HG02623 (cell line): ENCODE measurements at regions not wholly inside any gene's neighbourhood (a gene's known extent, or its start where the extent isn't known, plus 50 kb on each side); places are given as distances from the start of the nearest gene placed in this dataset.

Experiments
- ATAC-seq: cut with Tn5 transposase; IDR thresholded peaks from one replicate; pipeline ENCODE4 v1.9.1; 2021; ENCODE audit warnings: moderate library complexity; ENCODE audit not compliant: unreplicated experiment

DNA sequence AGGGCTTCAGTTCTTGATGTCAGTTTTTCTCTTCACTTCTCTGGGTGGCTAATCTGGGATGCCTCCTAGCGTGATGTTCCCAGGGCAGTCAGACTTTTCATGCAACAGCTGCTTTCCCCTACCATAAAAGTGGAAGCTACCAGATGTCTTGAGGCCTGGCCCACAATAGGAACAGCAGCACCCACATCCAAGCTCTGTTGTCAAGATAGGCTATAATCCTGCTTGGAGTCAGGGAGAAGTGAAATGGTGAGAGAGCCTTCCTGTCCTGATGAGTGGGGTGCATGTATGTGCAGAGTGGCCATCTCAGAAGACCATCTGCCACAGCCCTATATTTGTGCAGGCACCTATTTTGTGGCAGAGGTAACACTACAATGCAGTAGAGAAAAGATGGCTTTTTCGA lies 108.0 kb downstream of the HTR5A start:
- no peak for ATAC-seq

- no peak for ATAC-seq
Observed at GRCh38 chr7:155181768-155182167, 111.6 kb downstream of the HTR5A start.

DNA sequence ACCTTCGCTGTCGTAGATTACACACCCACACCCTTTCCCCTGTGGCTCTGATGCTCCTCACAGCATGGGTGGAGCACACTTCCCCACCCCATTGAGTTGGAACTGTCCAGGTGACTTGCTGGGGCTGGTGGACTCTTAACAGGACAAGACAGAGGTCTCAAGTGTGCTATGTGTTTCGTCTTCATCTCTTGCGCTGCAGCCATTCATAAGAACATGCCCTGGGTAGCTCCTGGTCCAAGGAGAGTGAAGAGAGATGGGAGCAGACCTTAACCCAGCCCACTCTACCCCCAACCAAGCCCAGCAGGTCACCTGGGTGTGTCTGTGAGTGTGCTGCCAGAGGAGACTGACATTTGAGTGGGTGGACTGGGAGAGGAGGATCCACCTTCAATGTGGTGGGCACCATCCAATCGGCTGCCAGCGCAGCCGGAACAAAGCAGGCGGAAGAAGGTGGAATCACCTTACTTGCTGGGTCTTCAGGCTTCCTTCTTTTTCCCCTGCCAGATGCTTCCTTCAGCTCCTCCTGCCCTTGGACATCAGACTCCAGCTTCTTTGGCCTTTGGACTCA lies 112.4 kb downstream of the HTR5A start:
- no peak for ATAC-seq

DNA sequence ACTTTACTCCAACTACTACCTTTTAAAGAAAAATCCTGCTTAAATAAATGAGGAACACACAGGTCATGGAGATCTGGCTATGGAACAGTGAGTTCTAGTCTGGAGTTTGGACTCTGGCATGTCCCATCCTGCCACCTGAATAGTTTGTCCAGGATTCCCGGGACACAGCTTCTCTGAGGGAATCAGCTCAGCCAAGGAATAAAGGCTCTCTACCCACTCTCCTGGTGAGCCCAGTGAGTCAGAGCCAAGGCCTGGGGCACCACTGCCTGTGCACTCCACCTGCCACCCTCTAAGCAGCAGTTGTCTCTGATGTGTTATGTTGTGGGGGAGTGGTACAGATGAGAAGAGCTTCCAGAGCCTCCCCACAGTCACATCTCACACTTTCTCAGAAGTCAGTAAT lies 113.5 kb downstream of the HTR5A start:
- no peak for ATAC-seq

DNA sequence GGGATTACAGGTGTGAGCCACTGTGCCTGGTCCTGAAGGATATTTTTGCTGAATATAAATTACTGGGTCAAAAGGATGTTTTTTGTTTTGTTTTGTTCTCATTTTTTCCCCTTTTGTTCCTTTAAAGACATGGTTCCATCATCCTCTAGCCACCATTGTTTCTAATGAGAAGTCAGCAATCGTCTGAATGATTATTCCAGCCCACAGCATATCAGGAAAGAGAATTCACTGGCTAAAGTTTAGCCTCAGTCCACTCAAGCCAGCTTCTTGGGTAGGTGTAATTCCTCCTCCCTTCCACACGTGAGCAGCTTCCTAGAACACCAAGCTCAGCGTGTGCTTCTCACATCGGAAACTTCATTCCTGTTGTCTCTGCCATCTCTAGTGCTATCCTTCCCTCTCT lies 112.8 kb upstream of the INSIG1 start:
- ATAC-seq: no peak

GRCh38 chr7:155187061-155187785 lies 110.5 kb upstream of the INSIG1 start:
- no peak for ATAC-seq

DNA sequence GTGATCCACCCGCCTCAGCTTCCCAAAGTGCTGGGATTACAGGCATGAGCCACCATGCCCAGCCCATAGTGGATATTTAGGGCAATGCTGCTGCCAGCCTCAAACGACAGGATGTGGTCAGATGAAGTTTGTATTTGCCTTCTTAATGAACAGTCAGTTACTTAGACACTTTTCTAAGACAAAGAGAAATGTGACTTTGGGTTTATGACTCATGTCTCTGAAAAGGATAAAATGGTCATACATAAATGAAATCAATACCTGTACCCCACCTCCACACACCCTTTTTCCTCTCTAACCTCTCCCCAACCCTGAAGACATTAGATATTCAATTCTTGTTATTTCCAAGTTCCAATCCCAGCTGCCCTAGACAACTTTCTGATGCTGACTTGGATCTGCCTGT lies 109.3 kb upstream of the INSIG1 start:
- ATAC-seq: no peak

DNA sequence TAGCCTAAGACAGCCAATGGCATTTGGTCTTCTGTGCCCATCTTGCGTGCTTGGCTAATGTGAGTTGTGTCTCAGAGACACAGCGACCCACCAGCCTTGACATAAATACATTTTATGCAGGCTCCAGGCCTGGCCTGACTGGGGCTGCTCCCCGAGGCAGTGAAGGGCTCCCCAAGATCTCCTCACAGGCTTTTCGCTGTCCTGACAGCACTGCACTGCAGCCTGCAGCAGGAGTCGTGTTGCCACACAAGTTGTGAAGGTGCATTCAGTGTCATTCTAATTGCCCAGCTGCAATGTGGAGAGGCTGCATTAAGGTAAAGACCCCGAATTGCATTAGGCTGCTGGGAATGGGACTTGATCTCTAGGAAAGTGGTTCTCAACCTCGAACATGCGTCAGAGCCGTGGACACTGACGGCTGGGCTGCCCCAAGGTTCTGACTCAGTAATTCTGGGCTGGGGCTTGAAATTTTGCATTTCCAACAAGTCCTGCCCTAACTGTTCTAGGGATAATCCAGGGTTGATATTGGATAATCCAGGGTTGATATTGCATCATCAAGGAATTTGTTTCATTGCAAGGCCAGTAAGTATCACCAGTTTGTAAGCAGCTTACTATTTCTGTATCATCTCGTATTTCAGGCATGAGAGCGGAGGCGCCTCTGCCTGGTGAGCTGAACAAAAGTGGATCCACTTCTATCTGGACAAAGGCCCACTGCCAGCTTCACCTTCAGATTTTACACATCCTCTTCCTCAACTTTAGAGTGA lies 108.7 kb upstream of the INSIG1 start:
- ATAC-seq: no peak

- no peak for ATAC-seq
Observed at GRCh38 chr7:155189590-155189989, 108.1 kb upstream of the INSIG1 start.

DNA sequence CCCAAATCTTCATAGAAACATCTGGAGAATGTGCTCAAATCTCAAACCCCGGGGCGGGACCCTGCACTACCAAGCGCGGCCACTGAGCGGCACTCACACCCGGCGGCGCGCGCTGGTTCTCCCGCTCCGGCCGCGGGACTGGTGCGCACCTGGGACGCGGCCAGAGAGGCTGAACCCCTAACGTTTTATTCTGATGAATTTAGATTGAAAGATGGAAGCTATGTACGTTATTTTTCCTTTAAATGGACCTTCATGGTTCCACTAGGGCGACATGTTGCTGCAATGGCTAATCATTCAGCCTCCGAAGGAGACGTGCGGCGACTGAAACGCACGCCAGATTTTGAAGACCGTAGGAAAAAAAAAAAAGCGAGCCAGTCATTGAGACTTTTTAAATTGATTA lies 107.0 kb upstream of the INSIG1 start:
- no peak for ATAC-seq

- no peak for ATAC-seq
Observed at GRCh38 chr7:155191137-155191536, 106.5 kb upstream of the INSIG1 start.

GRCh38 chr7:155191901-155192478 lies 105.7 kb upstream of the INSIG1 start:
- peak; percentile 57 for ATAC-seq

DNA sequence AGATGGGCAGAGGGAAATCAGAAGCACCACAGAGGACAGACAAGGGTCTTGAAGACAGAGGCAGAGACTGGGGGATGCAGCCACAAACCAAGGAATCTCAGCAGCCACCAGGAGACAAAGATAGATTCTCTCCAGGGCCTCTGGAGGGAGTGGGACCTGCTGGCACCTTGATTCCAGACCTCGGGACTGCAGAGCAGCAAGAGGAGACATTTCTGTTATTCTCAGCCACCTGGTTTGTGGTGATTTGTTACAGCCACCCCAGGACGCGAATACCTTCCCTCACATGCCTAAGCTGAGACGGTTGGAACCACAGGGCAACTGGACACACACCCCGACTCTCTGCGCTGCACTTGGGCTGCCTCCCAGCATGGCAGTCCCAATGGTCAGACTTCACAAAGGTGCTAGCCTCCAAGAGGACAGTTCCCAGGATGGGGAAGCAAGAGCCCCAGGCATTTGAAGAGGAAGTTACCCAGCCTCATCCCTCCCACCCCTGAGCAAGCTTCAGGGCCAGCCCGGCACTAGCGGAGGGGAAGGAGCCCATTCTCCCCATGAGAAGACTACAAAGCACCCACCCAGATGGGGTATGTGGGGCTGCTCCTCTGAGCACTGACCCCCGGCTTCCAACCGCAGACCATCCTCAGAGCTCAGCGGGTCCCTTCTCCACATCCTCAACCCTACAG lies 104.6 kb upstream of the INSIG1 start:
- no peak for ATAC-seq

GRCh38 chr7:155193716-155194115 lies 104.0 kb upstream of the INSIG1 start:
- ATAC-seq: no peak

DNA sequence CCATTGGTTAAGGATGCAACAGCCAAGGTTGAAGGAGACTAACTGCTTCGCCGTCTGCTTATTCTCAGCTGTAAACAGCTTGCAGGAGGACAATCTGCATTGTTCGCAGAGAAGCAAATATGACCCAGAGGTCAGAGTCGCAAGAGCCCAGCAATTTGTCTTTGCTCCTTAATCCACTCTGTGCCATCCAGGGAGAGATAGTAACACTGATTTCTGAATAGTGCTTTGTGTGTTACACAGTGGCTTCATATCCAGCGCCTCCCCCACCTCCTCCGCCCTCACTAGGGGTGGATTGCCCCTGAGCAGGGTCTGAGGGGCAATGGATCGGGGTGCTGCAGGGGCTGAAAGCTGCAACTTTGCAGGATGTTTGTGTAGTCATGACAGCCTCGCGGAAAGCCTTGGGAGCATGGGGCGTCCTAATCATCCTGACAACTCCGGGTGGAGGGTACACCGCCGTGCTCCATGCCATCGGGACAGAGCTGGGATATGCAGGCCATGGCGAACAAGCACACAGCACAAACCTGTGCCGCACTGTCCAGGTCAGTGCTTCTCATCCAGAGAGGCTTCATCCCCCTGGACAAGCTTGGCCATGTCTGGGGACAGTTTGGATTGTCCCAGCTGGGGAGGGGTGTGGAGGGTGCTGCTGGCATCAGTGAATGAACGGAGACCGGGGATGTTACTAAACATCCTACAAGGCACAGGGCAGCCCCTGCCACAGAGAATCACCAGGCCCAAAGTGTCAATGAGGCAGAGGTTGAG lies 103.1 kb upstream of the INSIG1 start:
- ATAC-seq: no peak

DNA sequence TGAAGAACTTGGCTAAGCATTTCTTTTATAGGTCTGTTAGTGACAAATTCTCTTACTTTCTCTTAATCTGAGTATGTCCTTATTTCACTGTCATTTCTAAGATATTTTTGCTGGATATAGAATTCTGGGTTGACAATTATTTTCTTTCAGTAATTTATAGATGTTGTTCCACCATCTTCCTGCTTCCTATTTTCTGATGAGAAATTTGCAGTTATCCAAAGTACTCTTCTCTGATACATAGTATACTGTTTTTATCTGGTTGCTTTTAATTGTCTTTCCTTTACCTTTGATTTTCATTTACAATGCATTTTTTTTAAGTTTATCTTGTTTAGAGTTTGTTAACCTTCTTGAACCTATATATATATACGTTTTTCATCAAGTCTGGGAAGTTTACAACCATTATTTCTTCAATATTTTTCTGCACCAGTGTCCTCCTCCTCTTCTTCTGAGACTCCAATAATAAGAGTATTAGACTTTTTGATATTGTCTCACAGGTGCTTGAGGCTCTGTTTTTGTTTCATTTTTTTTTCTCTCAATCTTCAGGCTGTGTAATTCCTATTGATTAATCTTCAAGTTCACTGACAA lies 101.6 kb upstream of the INSIG1 start:
- no peak for ATAC-seq

DNA sequence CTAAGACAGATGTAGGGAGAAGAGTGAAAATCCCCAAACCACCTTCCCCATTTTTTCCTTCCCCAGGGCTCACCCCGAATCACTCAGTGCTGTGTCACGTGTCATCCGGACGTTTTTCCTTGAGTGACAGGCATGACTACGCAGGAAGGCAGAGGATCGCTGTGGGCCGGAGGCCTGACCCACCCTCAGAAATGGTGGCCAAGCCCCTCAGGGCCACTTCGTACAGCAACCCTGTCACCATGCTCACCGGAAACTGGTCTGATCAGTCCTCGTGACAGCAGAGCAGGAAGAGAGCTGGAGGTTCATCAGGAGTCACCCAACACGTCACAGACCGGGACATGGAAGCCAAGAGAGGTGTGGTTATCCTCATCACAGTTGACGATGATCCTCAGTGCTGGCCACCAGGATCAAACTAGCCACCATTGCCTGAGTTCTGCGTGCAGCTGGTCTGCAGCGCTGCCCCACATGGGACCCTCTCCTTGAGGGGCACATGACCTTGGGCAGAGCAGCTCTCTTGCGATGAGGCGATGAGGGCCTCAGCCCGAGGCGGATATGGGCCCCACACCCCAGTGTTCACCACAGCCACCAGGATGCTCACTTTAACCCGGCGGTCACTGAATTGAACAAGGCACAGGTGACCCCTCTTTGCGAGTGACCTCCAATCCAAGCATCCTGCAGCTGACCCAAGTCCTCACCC lies 99.3 kb upstream of the INSIG1 start:
- ATAC-seq: no peak

GRCh38 chr7:155198901-155199845 lies 98.5 kb upstream of the INSIG1 start:
- ATAC-seq: peak; percentile 78
